WERI-Rb-1 (cell line): ENCODE measurements at regions not wholly inside any gene's neighbourhood (a gene's known extent, or its start where the extent isn't known, plus 50 kb on each side); places are given as distances from the start of the nearest gene placed in this dataset.
A peak's percentile ranks its signal among the peaks of the same experiment; 100 is the strongest.

Experiments used
- DNase-seq: peaks from one replicate; pipeline ENCODE4 v3.0.0-alpha.2; 2020
- H3K27ac ChIP-seq: fragments of 250-450 bp; sonication (Bioruptor Pico); 2 replicates; pipeline ENCODE4 v1.5.1; 2020; ENCODE audit warnings: mild to moderate bottlenecking, moderate library complexity
- H3K27me3 ChIP-seq: fragments of 250-450 bp; sonication (Bioruptor Pico); 2 replicates; pipeline ENCODE4 v1.5.1; 2021; ENCODE audit warnings: mild to moderate bottlenecking, low read depth, moderate library complexity; ENCODE audit not compliant: insufficient read depth, severe bottlenecking
- H3K36me3 ChIP-seq: fragments of 250-450 bp; sonication (Bioruptor Pico); 2 replicates; pipeline ENCODE4 v1.5.1; 2020; ENCODE audit warnings: mild to moderate bottlenecking, moderate library complexity
- H3K4me3 ChIP-seq: 2 replicates; pipeline ENCODE4 v1.5.1; 2011; ENCODE audit warnings: low read depth, mild to moderate bottlenecking, control low read depth, low read length
- H3K9me3 ChIP-seq: fragments of 250-450 bp; sonication (Bioruptor Pico); 2 replicates; pipeline ENCODE4 v1.5.1; 2021; ENCODE audit warnings: mild to moderate bottlenecking, moderate library complexity; ENCODE audit not compliant: severe bottlenecking
- TF ChIP-seq, protein P1 (sequence below): IDR thresholded peaks from 2 replicates; pipeline ENCODE4 v1.5.1; 2011; ENCODE audit warnings: low read depth, mild to moderate bottlenecking, control low read depth, inconsistent platforms, low read length

DNA sequence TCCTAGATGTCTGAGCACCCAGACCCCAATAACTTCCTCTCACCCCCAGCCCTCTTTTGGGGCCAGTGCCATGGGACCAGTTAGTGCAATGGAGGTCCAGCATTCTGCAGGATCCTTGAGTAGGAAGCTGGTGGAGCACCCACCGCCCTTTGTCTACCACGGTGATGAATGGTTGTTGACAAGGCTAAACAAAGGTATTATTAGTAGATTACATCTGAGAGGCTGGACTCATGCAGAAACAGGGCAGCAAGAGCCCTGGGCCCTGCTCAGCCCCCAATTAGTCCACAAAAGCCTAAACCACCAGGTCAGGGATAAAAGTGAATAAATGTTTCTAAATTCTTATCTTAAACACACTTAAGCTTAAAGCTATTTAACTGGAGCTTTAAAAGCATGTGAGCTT lies 196.5 kb upstream of the TSHZ3 start:
- H3K27me3 ChIP-seq, result no peaks in the 10 kb centered on the region
- no peak overlapping the region for H3K4me3 ChIP-seq
- H3K27ac ChIP-seq, result no peak overlapping the region
- TF ChIP-seq, protein P1, sequence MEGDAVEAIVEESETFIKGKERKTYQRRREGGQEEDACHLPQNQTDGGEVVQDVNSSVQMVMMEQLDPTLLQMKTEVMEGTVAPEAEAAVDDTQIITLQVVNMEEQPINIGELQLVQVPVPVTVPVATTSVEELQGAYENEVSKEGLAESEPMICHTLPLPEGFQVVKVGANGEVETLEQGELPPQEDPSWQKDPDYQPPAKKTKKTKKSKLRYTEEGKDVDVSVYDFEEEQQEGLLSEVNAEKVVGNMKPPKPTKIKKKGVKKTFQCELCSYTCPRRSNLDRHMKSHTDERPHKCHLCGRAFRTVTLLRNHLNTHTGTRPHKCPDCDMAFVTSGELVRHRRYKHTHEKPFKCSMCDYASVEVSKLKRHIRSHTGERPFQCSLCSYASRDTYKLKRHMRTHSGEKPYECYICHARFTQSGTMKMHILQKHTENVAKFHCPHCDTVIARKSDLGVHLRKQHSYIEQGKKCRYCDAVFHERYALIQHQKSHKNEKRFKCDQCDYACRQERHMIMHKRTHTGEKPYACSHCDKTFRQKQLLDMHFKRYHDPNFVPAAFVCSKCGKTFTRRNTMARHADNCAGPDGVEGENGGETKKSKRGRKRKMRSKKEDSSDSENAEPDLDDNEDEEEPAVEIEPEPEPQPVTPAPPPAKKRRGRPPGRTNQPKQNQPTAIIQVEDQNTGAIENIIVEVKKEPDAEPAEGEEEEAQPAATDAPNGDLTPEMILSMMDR, result no peak
- DNase-seq, result no peak
- no peaks in the 10 kb centered on the region for H3K9me3 ChIP-seq
- no peaks in the 10 kb centered on the region for H3K36me3 ChIP-seq

DNA sequence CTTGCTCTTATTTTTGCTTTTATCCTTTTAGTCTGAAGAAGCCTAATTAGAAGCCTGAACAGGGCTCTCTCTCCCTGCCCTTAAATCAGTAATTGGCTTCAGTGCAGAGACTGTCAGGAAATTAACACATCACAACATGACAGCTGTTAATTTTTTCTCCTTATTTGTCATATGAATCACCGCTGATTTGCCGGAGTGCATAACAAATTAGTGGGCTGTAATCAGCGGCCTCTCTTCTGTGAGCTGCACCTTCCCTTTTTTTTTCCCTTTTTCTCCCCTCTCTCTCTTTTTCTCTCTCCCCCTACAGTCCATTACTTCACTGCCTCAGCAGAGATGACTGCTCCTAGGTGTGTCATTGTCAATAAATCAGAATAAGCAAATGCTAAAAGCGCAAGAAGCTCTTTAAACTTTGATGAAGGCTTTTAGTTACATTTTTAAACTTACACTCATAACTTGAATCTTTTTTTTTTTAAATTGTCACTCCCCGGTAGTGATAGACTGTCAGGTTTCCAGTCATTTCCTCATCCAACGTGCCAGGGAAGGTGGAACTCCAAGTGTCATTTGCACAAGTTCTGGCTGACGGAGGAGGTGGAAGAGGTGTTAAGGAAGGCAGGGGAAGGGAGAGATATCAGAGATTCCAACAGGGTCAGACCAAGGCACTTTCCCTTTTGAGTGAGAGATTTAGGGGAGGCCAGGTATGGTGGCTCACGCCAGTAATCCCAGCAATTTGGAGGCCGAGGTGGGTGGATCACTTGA lies 197.1 kb upstream of the TSHZ3 start:
- Histone ChIP-seq H3K36me3 (no peaks in the 10 kb centered on the region), H3K4me3 (no peak overlapping the region), H3K9me3 (no peaks in the 10 kb centered on the region), H3K27me3 (no peaks in the 10 kb centered on the region), H3K27ac (no peak overlapping the region)
- TF ChIP-seq, protein P1, result no peak
- DNase-seq, result no peak

GRCh38 chr19:31548941-31549340 lies 199.7 kb upstream of the TSHZ3 start:
- peak; percentile 48 for DNase-seq
- H3K27ac ChIP-seq, result no peak overlapping the region
- H3K9me3 ChIP-seq, result no peaks in the 10 kb centered on the region
- TF ChIP-seq, protein P1, result peak; percentile 86
- H3K27me3 ChIP-seq, result no peaks in the 10 kb centered on the region
- H3K36me3 ChIP-seq, result no peaks in the 10 kb centered on the region
- no peak overlapping the region for H3K4me3 ChIP-seq

GRCh38 chr19:31553112-31553845 lies 204.0 kb upstream of the TSHZ3 start:
- no peaks in the 10 kb centered on the region for H3K27me3 ChIP-seq
- H3K4me3 ChIP-seq, result no peak overlapping the region
- TF ChIP-seq, protein P1, result no peak
- H3K27ac ChIP-seq, result no peak overlapping the region
- no peak for DNase-seq
- no peaks in the 10 kb centered on the region for H3K36me3 ChIP-seq
- H3K9me3 ChIP-seq, result no peaks in the 10 kb centered on the region

GRCh38 chr19:31553846-31554215 lies 204.6 kb upstream of the TSHZ3 start:
- Histone ChIP-seq H3K9me3 (no peaks in the 10 kb centered on the region), H3K36me3 (no peaks in the 10 kb centered on the region), H3K4me3 (no peak overlapping the region), H3K27me3 (no peaks in the 10 kb centered on the region), H3K27ac (no peak overlapping the region)
- DNase-seq, result no peak
- TF ChIP-seq, protein P1, result no peak

DNA sequence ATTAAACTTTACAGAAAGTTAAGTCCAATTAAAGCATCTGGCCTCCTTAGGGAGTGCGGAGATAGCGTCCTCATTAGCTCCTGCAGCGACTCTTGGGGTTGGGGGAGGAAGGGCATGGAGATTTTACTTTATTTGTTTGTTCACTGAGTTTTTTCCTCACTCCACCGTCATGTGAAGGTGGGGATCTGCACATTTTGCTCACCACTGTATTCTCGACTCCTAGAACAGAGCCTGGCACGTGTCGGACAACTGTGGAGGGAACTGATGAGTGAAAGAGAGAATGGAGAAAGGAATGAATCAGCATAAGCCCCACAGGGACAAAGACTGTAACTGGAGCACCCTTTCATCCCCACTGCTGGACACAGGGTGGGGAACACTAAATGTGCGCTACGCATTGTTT lies 205.1 kb upstream of the TSHZ3 start:
- Histone ChIP-seq H3K36me3 (no peaks in the 10 kb centered on the region), H3K9me3 (peaks cover 4% of the 10 kb centered on the region), H3K27ac (no peak overlapping the region), H3K4me3 (no peak overlapping the region), H3K27me3 (no peaks in the 10 kb centered on the region)
- TF ChIP-seq, protein P1, result no peak
- DNase-seq, result no peak
